IMR-90 (cell line): ENCODE measurements at regions not wholly inside any gene's neighbourhood (a gene's known extent, or its start where the extent isn't known, plus 50 kb on each side); places are given as distances from the start of the nearest gene placed in this dataset.

Experiments used
- ATAC-seq: fragments of 200-7000 bp; cut with Tn5 transposase; 2 replicates; pipeline ENCODE4 v1.9.1; 2020; ENCODE audit warnings: low read depth, mild to moderate bottlenecking, moderate library complexity
- BruUV-seq: library from RNA; stranded (reverse); fragments of 400-500 nt; replicated peaks from 2 replicates; lab custom pipeline; 2021; lab: Mats Ljungman, UMichigan
- CTCF ChIA-PET: fragments of 300-600 bp; formaldehyde crosslinking; extraction: SDS; loops from one replicate; lab custom pipeline; 2021; ENCODE audit warnings: antibody characterized with exemption; lab: Yijun Ruan, JAX
- POLR2A ChIA-PET: fragments of 300-600 bp; sonication (Branson Sonifier 250); formaldehyde crosslinking; loops from one replicate; lab custom pipeline; 2022; ENCODE audit warnings: antibody characterized with exemption; ENCODE audit not compliant: unreplicated experiment; lab: Charles Lee
- DNase-seq: peaks from one replicate; pipeline ENCODE4 v3.0.0; 2013
- H2AFZ ChIP-seq: replicated peaks from 2 replicates; pipeline ENCODE3; 2013; ENCODE audit warnings: low read length, mild to moderate bottlenecking; ENCODE audit not compliant: poor library complexity
- H2AK5ac ChIP-seq: 2 replicates; pipeline ENCODE4 v1.6.1; 2013; ENCODE audit warnings: low read depth, low read length, inconsistent platforms
- H2AK9ac ChIP-seq: replicated peaks from 2 replicates; pipeline ENCODE3; 2013; ENCODE audit warnings: mild to moderate bottlenecking, low read depth, low read length, moderate library complexity; ENCODE audit not compliant: poor library complexity
- H2BK120ac ChIP-seq: 2 replicates; pipeline ENCODE4 v1.6.1; 2013; ENCODE audit warnings: low read depth, low read length, inconsistent platforms
- H2BK15ac ChIP-seq: 3 replicates; pipeline ENCODE4 v1.6.1; 2013; ENCODE audit warnings: low read depth, low read length, inconsistent platforms
- H2BK20ac ChIP-seq: 2 replicates; pipeline ENCODE4 v1.6.1; 2013; ENCODE audit warnings: low read depth, mild to moderate bottlenecking, inconsistent platforms, low read length, moderate library complexity
- H2BK5ac ChIP-seq: 2 replicates; pipeline ENCODE4 v1.6.1; 2013; ENCODE audit warnings: mild to moderate bottlenecking, low read depth, low read length, inconsistent platforms; ENCODE audit not compliant: poor library complexity, severe bottlenecking
- H3K14ac ChIP-seq: replicated peaks from 2 replicates; pipeline ENCODE4 v1.6.1; 2013; ENCODE audit warnings: low read depth, low read length, inconsistent platforms
- H3K18ac ChIP-seq: 2 replicates; pipeline ENCODE4 v1.6.1; 2013; ENCODE audit warnings: low read depth, low read length, control low read depth
- H3K23ac ChIP-seq: 2 replicates; pipeline ENCODE4 v1.6.1; 2013; ENCODE audit warnings: low read depth, low read length, inconsistent platforms
- H3K27ac ChIP-seq: 2 replicates; pipeline ENCODE4 v1.5.1; 2013; ENCODE audit warnings: mild to moderate bottlenecking, control low read depth, low read length; ENCODE audit not compliant: insufficient read depth
- H3K27me3 ChIP-seq: 2 replicates; pipeline ENCODE4 v1.6.1; 2013; ENCODE audit warnings: low read length; ENCODE audit not compliant: control insufficient read depth, insufficient read depth
- H3K36me3 ChIP-seq: 2 replicates; pipeline ENCODE4 v1.6.1; 2013; ENCODE audit warnings: low read length, mixed read lengths; ENCODE audit not compliant: control insufficient read depth, insufficient read depth
- H3K4ac ChIP-seq: 2 replicates; pipeline ENCODE4 v1.6.1; 2013; ENCODE audit warnings: low read depth, low read length, inconsistent platforms
- H3K4me1 ChIP-seq: 2 replicates; pipeline ENCODE4 v1.6.1; 2013; ENCODE audit warnings: low read length, mixed read lengths; ENCODE audit not compliant: control insufficient read depth, insufficient read depth
- H3K4me2 ChIP-seq: 2 replicates; pipeline ENCODE4 v1.6.1; 2013; ENCODE audit warnings: low read depth, mild to moderate bottlenecking, control low read depth, low read length, moderate library complexity
- H3K4me3 ChIP-seq: 2 replicates; pipeline ENCODE4 v1.5.1; 2013; ENCODE audit warnings: low read depth, mild to moderate bottlenecking, control low read depth, low read length, moderate library complexity; ENCODE audit not compliant: insufficient read depth
- H3K56ac ChIP-seq: 2 replicates; pipeline ENCODE4 v1.6.1; 2013; ENCODE audit warnings: low read length, inconsistent platforms; ENCODE audit not compliant: insufficient read depth; ENCODE audit errors: extremely low read depth
- H3K79me1 ChIP-seq, 2 experiments: 2 replicates each; pipeline ENCODE4 v1.6.1; 2013; ENCODE audit warnings: low read length in 2 of 2, inconsistent platforms in 1 of 2, low read depth in 1 of 2
- H3K9ac ChIP-seq: 2 replicates; pipeline ENCODE4 v1.6.1; 2013; ENCODE audit warnings: low read depth, low read length, control low read depth
- H3K9me1 ChIP-seq: 2 replicates; pipeline ENCODE4 v1.6.1; 2013; ENCODE audit warnings: low read length, inconsistent platforms; ENCODE audit not compliant: insufficient read depth
- H3K9me3 ChIP-seq: 2 replicates; pipeline ENCODE4 v1.6.1; 2013; ENCODE audit warnings: low read length; ENCODE audit not compliant: control insufficient read depth, insufficient read depth
- H4K20me1 ChIP-seq: 2 replicates; pipeline ENCODE4 v1.6.1; 2013; ENCODE audit warnings: low read length, inconsistent platforms; ENCODE audit not compliant: insufficient read depth
- H4K5ac ChIP-seq: 2 replicates; pipeline ENCODE4 v1.6.1; 2013; ENCODE audit warnings: mild to moderate bottlenecking, low read depth, low read length, control low read depth
- H4K8ac ChIP-seq, 2 experiments: 2 replicates each; pipeline ENCODE4 v1.6.1; 2013; ENCODE audit warnings: low read depth in 2 of 2, low read length in 2 of 2, control low read depth in 1 of 2, inconsistent platforms in 1 of 2
- H4K91ac ChIP-seq: 2 replicates; pipeline ENCODE4 v1.6.1; 2013; ENCODE audit warnings: low read depth, low read length, inconsistent platforms; ENCODE audit not compliant: insufficient read depth
- BHLHE40 ChIP-seq: fragments of 150-350 bp; IDR thresholded peaks from 2 replicates; pipeline ENCODE4 v1.6.1; 2016; ENCODE audit warnings: mild to moderate bottlenecking, low read depth, low read length
- CEBPB ChIP-seq: IDR thresholded peaks from 2 replicates; pipeline ENCODE4 v1.6.1; 2012; ENCODE audit warnings: low read depth, low read length, improper control_type of control experiment
- CHD1 ChIP-seq: IDR thresholded peaks from 2 replicates; pipeline ENCODE4 v1.6.1; 2012; ENCODE audit warnings: low read depth, low read length, improper control_type of control experiment
- FOS ChIP-seq: fragments of 150-350 bp; IDR thresholded peaks from 2 replicates; pipeline ENCODE4 v1.6.1; 2016; ENCODE audit warnings: low read depth, low read length
- MAFK ChIP-seq: IDR thresholded peaks from 2 replicates; pipeline ENCODE4 v1.6.1; 2012; ENCODE audit warnings: low read depth, low read length, improper control_type of control experiment
- MAZ ChIP-seq: IDR thresholded peaks from 2 replicates; pipeline ENCODE4 v1.6.1; 2012; ENCODE audit warnings: low read depth, mild to moderate bottlenecking, low read length, improper control_type of control experiment, moderate library complexity, borderline replicate concordance
- MXI1 ChIP-seq: IDR thresholded peaks from 2 replicates; pipeline ENCODE4 v1.6.1; 2012; ENCODE audit warnings: low read depth, mild to moderate bottlenecking, low read length, moderate library complexity, borderline replicate concordance
- NFE2L2 ChIP-seq: fragments of 150-350 bp; IDR thresholded peaks from 2 replicates; pipeline ENCODE4 v1.6.1; 2016; ENCODE audit warnings: low read depth, mild to moderate bottlenecking, low read length
- POLR2A ChIP-seq: IDR thresholded peaks from 2 replicates; pipeline ENCODE4 v1.6.1; 2012; ENCODE audit warnings: mild to moderate bottlenecking, low read depth, low read length
- RAD21 ChIP-seq: IDR thresholded peaks from 2 replicates; pipeline ENCODE4 v1.6.1; 2012; ENCODE audit warnings: low read length, improper control_type of control experiment
- RCOR1 ChIP-seq: IDR thresholded peaks from 2 replicates; pipeline ENCODE4 v1.6.1; 2012; ENCODE audit warnings: mild to moderate bottlenecking, low read length, improper control_type of control experiment; ENCODE audit not compliant: insufficient replicate concordance
- RFX5 ChIP-seq: IDR thresholded peaks from 2 replicates; pipeline ENCODE4 v1.8.0; 2012; ENCODE audit warnings: low read depth, mild to moderate bottlenecking, low read length, moderate library complexity
- SMC3 ChIP-seq: fragments of 150-350 bp; IDR thresholded peaks from 2 replicates; pipeline ENCODE4 v1.6.1; 2016; ENCODE audit warnings: low read depth, mild to moderate bottlenecking, antibody characterized with exemption, low read length, moderate library complexity
- WGBS, 2 experiments: methylation state at CpG; one replicate each; pipeline versions ENCODE4 v1.1.5 to v1.1.7; 2013; ENCODE audit warnings: missing lambda C conversion rate in 2 of 2; ENCODE audit not compliant: insufficient read length in 1 of 2; ENCODE audit errors: extremely low coverage in 2 of 2; 5-methylcytosine and 5-hydroxymethylcytosine counted together
- dilution Hi-C: fragments of 300-500 bp; cut with HindIII; formaldehyde crosslinking; loops from one replicate; pipeline ENCODE4 v1.14.3; 2018; ENCODE audit warnings: low sequenced_read_pairs; ENCODE audit not compliant: unreplicated experiment
- in situ Hi-C: fragments of 300-500 bp; cut with MboI; formaldehyde crosslinking; loops from 3 replicates; pipeline ENCODE4 v1.14.3; 2019; ENCODE audit warnings: low sequenced_read_pairs, inconsistent platforms, mixed read lengths
- intact Hi-C: fragments of 100-400 bp; cut with micrococcal nuclease; formaldehyde crosslinking; loops from 2 replicates; pipeline ENCODE4 v1.10.0; 2022
- TF ChIP-seq, protein P1 (sequence below): fragments of 150-350 bp; IDR thresholded peaks from 2 replicates; pipeline ENCODE4 v1.6.1; 2017; ENCODE audit warnings: mild to moderate bottlenecking, antibody characterized with exemption, low read length, low read depth
- TF ChIP-seq, protein P2 (sequence below): conservative IDR thresholded peaks from 2 replicates; pipeline ENCODE4 v1.5.1; 2012; ENCODE audit warnings: mild to moderate bottlenecking, low read depth, low read length, improper control_type of control experiment
- TF ChIP-seq, protein P3 (sequence below): fragments of 150-350 bp; IDR thresholded peaks from 2 replicates; pipeline ENCODE4 v1.6.1; 2016; ENCODE audit warnings: low read depth, mild to moderate bottlenecking, low read length, moderate library complexity, borderline replicate concordance

DNA sequence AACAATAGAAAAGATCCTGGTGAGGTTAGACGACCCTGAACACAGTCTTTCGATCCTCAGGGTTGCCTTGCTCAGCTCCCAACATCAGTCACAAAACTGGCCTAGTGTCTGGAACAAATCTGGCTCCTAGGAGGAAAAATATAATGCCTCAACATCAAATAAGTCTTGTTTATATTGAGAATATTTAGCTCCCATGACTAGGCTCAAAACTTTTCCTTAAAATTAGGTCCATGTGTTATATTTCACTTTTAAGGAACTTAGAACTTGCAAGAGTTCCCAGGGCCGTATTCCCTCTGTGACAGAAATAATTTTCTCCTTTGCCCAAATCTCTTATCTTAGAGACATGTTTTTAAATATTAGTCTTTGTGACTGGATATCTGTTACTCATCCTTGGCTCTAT is 819.7 kb upstream of the ZEB2 start:
- H3K4ac ChIP-seq: no peak overlapping the region
- H3K14ac ChIP-seq: no peak overlapping the region
- no peak overlapping the region for H3K4me2 ChIP-seq
- in situ Hi-C loops (no loop called here), dilution Hi-C loops (no loop called here), intact Hi-C loops (loop anchor here (10.0 kb wide), 1 partner anchor 815 kb away; the partner anchor contains the start of gene ZEB2)
- H4K20me1 ChIP-seq: no peaks in the 10 kb centered on the region
- no peaks in the 10 kb centered on the region for H3K4me1 ChIP-seq
- H4K8ac ChIP-seq: no peak overlapping the region
- ChIA-PET POLR2A (no interaction called here), CTCF (no interaction called here)
- ATAC-seq (no peak), DNase-seq (no peak)
- no peak overlapping the region for H2AK5ac ChIP-seq
- H4K91ac ChIP-seq: no peak overlapping the region
- no peak overlapping the region for H4K5ac ChIP-seq
- H2BK5ac ChIP-seq: no peak overlapping the region
- H3K18ac ChIP-seq: no peak overlapping the region
- H3K4me3 ChIP-seq: no peak overlapping the region
- no peak overlapping the region for H3K9ac ChIP-seq
- BruUV-seq: no TSS peak
- WGBS, 2 experiments: no CpG with 5 or more reads among the region's 3 CpGs
- no peaks in the 10 kb centered on the region for H3K36me3 ChIP-seq
- H2BK120ac ChIP-seq: no peak overlapping the region
- TF ChIP-seq, protein P1, sequence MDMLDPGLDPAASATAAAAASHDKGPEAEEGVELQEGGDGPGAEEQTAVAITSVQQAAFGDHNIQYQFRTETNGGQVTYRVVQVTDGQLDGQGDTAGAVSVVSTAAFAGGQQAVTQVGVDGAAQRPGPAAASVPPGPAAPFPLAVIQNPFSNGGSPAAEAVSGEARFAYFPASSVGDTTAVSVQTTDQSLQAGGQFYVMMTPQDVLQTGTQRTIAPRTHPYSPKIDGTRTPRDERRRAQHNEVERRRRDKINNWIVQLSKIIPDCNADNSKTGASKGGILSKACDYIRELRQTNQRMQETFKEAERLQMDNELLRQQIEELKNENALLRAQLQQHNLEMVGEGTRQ: no peak
- TF ChIP-seq BHLHE40 (no peak), RAD21 (no peak), NFE2L2 (no peak), SMC3 (no peak), CEBPB (no peak), POLR2A (no peak), MAZ (no peak), FOS (no peak), RCOR1 (no peak), CHD1 (no peak), MXI1 (no peak), MAFK (no peak), RFX5 (no peak)
- TF ChIP-seq, protein P2, sequence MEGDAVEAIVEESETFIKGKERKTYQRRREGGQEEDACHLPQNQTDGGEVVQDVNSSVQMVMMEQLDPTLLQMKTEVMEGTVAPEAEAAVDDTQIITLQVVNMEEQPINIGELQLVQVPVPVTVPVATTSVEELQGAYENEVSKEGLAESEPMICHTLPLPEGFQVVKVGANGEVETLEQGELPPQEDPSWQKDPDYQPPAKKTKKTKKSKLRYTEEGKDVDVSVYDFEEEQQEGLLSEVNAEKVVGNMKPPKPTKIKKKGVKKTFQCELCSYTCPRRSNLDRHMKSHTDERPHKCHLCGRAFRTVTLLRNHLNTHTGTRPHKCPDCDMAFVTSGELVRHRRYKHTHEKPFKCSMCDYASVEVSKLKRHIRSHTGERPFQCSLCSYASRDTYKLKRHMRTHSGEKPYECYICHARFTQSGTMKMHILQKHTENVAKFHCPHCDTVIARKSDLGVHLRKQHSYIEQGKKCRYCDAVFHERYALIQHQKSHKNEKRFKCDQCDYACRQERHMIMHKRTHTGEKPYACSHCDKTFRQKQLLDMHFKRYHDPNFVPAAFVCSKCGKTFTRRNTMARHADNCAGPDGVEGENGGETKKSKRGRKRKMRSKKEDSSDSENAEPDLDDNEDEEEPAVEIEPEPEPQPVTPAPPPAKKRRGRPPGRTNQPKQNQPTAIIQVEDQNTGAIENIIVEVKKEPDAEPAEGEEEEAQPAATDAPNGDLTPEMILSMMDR: no peak
- TF ChIP-seq, protein P3, sequence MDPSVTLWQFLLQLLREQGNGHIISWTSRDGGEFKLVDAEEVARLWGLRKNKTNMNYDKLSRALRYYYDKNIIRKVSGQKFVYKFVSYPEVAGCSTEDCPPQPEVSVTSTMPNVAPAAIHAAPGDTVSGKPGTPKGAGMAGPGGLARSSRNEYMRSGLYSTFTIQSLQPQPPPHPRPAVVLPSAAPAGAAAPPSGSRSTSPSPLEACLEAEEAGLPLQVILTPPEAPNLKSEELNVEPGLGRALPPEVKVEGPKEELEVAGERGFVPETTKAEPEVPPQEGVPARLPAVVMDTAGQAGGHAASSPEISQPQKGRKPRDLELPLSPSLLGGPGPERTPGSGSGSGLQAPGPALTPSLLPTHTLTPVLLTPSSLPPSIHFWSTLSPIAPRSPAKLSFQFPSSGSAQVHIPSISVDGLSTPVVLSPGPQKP: no peak
- H3K27ac ChIP-seq: no peak overlapping the region
- no peaks in the 10 kb centered on the region for H3K9me1 ChIP-seq
- no peak overlapping the region for H3K56ac ChIP-seq
- no peak overlapping the region for H2BK20ac ChIP-seq
- no peaks in the 10 kb centered on the region for H3K79me1 ChIP-seq
- no peaks in the 10 kb centered on the region for H3K9me3 ChIP-seq
- no peak overlapping the region for H3K23ac ChIP-seq
- no peak overlapping the region for H2AFZ ChIP-seq
- H2BK15ac ChIP-seq: no peak overlapping the region
- H2AK9ac ChIP-seq: no peak overlapping the region
- no peaks in the 10 kb centered on the region for H3K27me3 ChIP-seq
